ENCODE measurements at regions not wholly inside any gene's neighbourhood (a gene's known extent, or its start where the extent isn't known, plus 50 kb on each side); places are given as distances from the start of the nearest gene placed in this dataset.

- H3K27me3 ChIP-seq (ENCODE audit: insufficient read depth, insufficient read length) = no peaks in the 10 kb centered on the region
Measured at GRCh38 chrX:39931529-39932282, 166.1 kb downstream of the BCOR start.

GRCh38 chrX:39935411-39936064 lies 162.2 kb downstream of the BCOR start:
- no peaks in the 10 kb centered on the region for H3K36me3 ChIP-seq (ENCODE audit: insufficient read depth, insufficient read length, low read length)
- H3K4me1 ChIP-seq (ENCODE audit: insufficient read depth, insufficient read length) = peaks cover 7% of the 10 kb centered on the region
- no peaks in the 10 kb centered on the region for H3K27me3 ChIP-seq (ENCODE audit: insufficient read depth, insufficient read length)
- TF ChIP-seq ZNF274 (IDR thresholded peaks at IDR 0.05; ENCODE audit: low read depth, low read length) = no peak
- TF ChIP-seq SUZ12 (IDR thresholded peaks at IDR 0.05; ENCODE audit: extremely low read depth, insufficient read depth, insufficient read length) = no peak
- TF ChIP-seq YY1 (IDR thresholded peaks at IDR 0.05; ENCODE audit: insufficient read depth, insufficient read length) = no peak
- H3K9ac ChIP-seq (ENCODE audit: insufficient read length, low read depth) = peak overlapping the region; percentile 1
- H3K4me3 ChIP-seq (ENCODE audit: insufficient read length, low read depth) = no peak overlapping the region
- H3K9me3 ChIP-seq (ENCODE audit: insufficient read depth, low read length) = no peaks in the 10 kb centered on the region
- no peak for DNase-seq (ENCODE audit: low read depth, low spot score)

More at GRCh38 chrX:39931529-39932282, 166.1 kb downstream of the BCOR start:
- peaks cover 18% of the 10 kb centered on the region for H3K4me1 ChIP-seq (ENCODE audit: insufficient read depth, insufficient read length)
- H3K9me3 ChIP-seq (ENCODE audit: insufficient read depth, low read length) = no peaks in the 10 kb centered on the region
- H3K9ac ChIP-seq (ENCODE audit: insufficient read length, low read depth) = no peak overlapping the region
- DNase-seq (ENCODE audit: low read depth, low spot score) = no peak
- no peak overlapping the region for H3K4me3 ChIP-seq (ENCODE audit: insufficient read length, low read depth)
- no peaks in the 10 kb centered on the region for H3K36me3 ChIP-seq (ENCODE audit: insufficient read depth, insufficient read length, low read length)
- TF ChIP-seq YY1 (IDR thresholded peaks at IDR 0.05; ENCODE audit: insufficient read depth, insufficient read length) (no peak), SUZ12 (IDR thresholded peaks at IDR 0.05; ENCODE audit: extremely low read depth, insufficient read depth, insufficient read length) (no peak), ZNF274 (IDR thresholded peaks at IDR 0.05; ENCODE audit: low read depth, low read length) (no peak)

GRCh38 chrX:39936886-39937770 lies 160.6 kb downstream of the BCOR start:
- Histone ChIP-seq H3K27me3 (ENCODE audit: insufficient read depth, insufficient read length) (no peaks in the 10 kb centered on the region), H3K9ac (ENCODE audit: insufficient read length, low read depth) (no peak overlapping the region), H3K4me1 (ENCODE audit: insufficient read depth, insufficient read length) (peaks cover 10% of the 10 kb centered on the region), H3K9me3 (ENCODE audit: insufficient read depth, low read length) (no peaks in the 10 kb centered on the region), H3K4me3 (ENCODE audit: insufficient read length, low read depth) (no peak overlapping the region), H3K36me3 (ENCODE audit: insufficient read depth, insufficient read length, low read length) (no peaks in the 10 kb centered on the region)
- no peak for DNase-seq (ENCODE audit: low read depth, low spot score)
- TF ChIP-seq ZNF274 (IDR thresholded peaks at IDR 0.05; ENCODE audit: low read depth, low read length) (no peak), SUZ12 (IDR thresholded peaks at IDR 0.05; ENCODE audit: extremely low read depth, insufficient read depth, insufficient read length) (no peak), YY1 (IDR thresholded peaks at IDR 0.05; ENCODE audit: insufficient read depth, insufficient read length) (no peak)

- Histone ChIP-seq H3K4me1 (ENCODE audit: insufficient read depth, insufficient read length) (peaks cover 10% of the 10 kb centered on the region), H3K4me3 (ENCODE audit: insufficient read length, low read depth) (no peak overlapping the region), H3K36me3 (ENCODE audit: insufficient read depth, insufficient read length, low read length) (no peaks in the 10 kb centered on the region), H3K9me3 (ENCODE audit: insufficient read depth, low read length) (no peaks in the 10 kb centered on the region), H3K27me3 (ENCODE audit: insufficient read depth, insufficient read length) (no peaks in the 10 kb centered on the region), H3K9ac (ENCODE audit: insufficient read length, low read depth) (no peak overlapping the region)
- DNase-seq (ENCODE audit: low read depth, low spot score) = no peak
- no peak for TF ChIP-seq YY1 (IDR thresholded peaks at IDR 0.05; ENCODE audit: insufficient read depth, insufficient read length)
- TF ChIP-seq ZNF274 (IDR thresholded peaks at IDR 0.05; ENCODE audit: low read depth, low read length) = no peak
- no peak for TF ChIP-seq SUZ12 (IDR thresholded peaks at IDR 0.05; ENCODE audit: extremely low read depth, insufficient read depth, insufficient read length)
Measured at GRCh38 chrX:39938466-39938865, 159.3 kb downstream of the BCOR start.

GRCh38 chrX:39939678-39940077 lies 158.1 kb downstream of the BCOR start:
- H3K9me3 ChIP-seq (ENCODE audit: insufficient read depth, low read length) = no peaks in the 10 kb centered on the region
- H3K4me3 ChIP-seq (ENCODE audit: insufficient read length, low read depth) = no peak overlapping the region
- H3K27me3 ChIP-seq (ENCODE audit: insufficient read depth, insufficient read length) = no peaks in the 10 kb centered on the region
- DNase-seq (ENCODE audit: low read depth, low spot score) = no peak
- no peaks in the 10 kb centered on the region for H3K36me3 ChIP-seq (ENCODE audit: insufficient read depth, insufficient read length, low read length)
- no peak for TF ChIP-seq SUZ12 (IDR thresholded peaks at IDR 0.05; ENCODE audit: extremely low read depth, insufficient read depth, insufficient read length)
- no peak for TF ChIP-seq ZNF274 (IDR thresholded peaks at IDR 0.05; ENCODE audit: low read depth, low read length)
- no peak for TF ChIP-seq YY1 (IDR thresholded peaks at IDR 0.05; ENCODE audit: insufficient read depth, insufficient read length)
- peaks cover 10% of the 10 kb centered on the region for H3K4me1 ChIP-seq (ENCODE audit: insufficient read depth, insufficient read length)
- H3K9ac ChIP-seq (ENCODE audit: insufficient read length, low read depth) = no peak overlapping the region

GRCh38 chrX:39941332-39941920 lies 156.3 kb downstream of the BCOR start:
- no peaks in the 10 kb centered on the region for H3K27me3 ChIP-seq (ENCODE audit: insufficient read depth, insufficient read length)
- H3K4me3 ChIP-seq (ENCODE audit: insufficient read length, low read depth) = no peak overlapping the region
- H3K4me1 ChIP-seq (ENCODE audit: insufficient read depth, insufficient read length) = peaks cover 6% of the 10 kb centered on the region
- H3K36me3 ChIP-seq (ENCODE audit: insufficient read depth, insufficient read length, low read length) = no peaks in the 10 kb centered on the region
- H3K9me3 ChIP-seq (ENCODE audit: insufficient read depth, low read length) = no peaks in the 10 kb centered on the region
- DNase-seq (ENCODE audit: low read depth, low spot score) = no peak
- H3K9ac ChIP-seq (ENCODE audit: insufficient read length, low read depth) = peak overlapping the region; percentile 17
- no peak for TF ChIP-seq YY1 (IDR thresholded peaks at IDR 0.05; ENCODE audit: insufficient read depth, insufficient read length)
- TF ChIP-seq SUZ12 (IDR thresholded peaks at IDR 0.05; ENCODE audit: extremely low read depth, insufficient read depth, insufficient read length) = no peak
- no peak for TF ChIP-seq ZNF274 (IDR thresholded peaks at IDR 0.05; ENCODE audit: low read depth, low read length)

All from NT2/D1 (cell line).